ENCODE measurements at regions not wholly inside any gene's neighbourhood (a gene's known extent, or its start where the extent isn't known, plus 50 kb on each side); places are given as distances from the start of the nearest gene placed in this dataset.
"Not testable (repeated sequence)": the region's sequence is repeated elsewhere in the genome, so short reads cannot be mapped to it uniquely, and the experiment has no call there.

DNA sequence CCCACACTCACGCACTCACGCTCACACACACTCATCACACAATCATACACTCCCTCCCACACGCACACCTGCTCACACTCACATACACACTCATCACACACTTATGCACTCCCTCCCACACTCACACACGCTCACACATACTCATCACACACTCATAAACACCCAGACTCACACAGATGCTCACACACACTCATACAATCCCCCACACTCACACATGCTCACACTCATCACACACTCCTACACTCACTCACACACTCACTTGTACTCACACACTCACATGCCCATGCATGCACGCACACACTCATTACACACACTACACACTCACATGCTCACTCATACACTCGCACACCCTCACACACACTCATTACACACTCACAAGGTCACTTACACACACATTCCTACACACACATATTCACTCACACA lies 131.1 kb upstream of the PDE10A start:
- no peak for DNase-seq (ENCODE audit: low read depth in 2 of 2)

- DNase-seq (ENCODE audit: low read depth in 2 of 2): no peak
Measured at GRCh38 chr6:165793287-165793825, 130.3 kb upstream of the PDE10A start.

DNA sequence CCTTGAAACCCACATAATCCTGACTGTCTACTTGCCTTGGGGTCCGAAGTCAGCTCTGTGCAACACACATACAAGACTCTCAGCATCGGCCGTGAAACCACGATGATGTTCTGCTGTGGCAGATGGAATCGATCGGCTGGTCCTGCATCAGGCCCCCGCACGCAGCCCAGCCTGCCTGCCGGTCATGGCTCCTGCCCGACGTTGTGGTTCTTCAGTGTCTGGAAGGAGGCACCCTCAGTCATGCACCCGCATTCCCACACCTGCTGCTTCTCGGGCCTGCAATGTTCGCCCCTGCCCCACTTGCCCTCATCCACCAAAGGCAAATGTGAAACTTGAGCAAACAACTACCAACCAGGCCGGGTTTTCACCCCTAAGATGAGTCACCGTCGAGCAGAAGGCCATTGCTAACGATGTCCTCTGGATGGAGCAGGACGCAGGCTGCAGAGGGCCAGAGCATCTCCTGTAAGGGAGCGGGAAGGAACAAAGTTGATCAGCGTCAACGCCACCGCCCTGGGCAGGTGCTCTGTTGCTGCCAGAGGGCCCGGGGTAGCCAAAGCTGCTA lies 128.9 kb upstream of the PDE10A start:
- DNase-seq (ENCODE audit: low read depth in 2 of 2): no peak

GRCh38 chr6:165791306-165791705 lies 128.3 kb upstream of the PDE10A start:
- DNase-seq (ENCODE audit: low read depth in 2 of 2): no peak

- no peak for DNase-seq (ENCODE audit: low read depth in 2 of 2)
Measured at GRCh38 chr6:165782812-165783211, 119.8 kb upstream of the PDE10A start.

DNA sequence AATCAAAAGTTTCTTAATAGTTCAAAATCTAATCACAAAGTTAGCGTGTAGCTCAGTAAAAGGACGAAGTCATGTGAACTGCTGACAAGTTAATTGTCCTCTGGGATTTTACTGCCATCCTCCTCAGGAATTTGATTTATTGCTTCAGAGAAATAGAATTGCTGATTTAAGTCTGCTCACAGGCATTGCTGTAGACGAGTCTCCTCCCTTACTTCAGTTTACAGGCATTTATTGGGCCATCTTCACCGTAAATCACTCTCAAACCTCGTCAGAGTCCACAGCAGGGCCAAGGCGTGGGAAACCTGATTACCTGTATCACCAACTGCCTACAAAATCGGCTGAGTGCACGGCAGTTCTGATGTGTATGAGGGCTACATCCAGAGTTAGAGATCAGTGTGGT lies 119.1 kb upstream of the PDE10A start:
- no peak for DNase-seq (ENCODE audit: low read depth in 2 of 2)

- DNase-seq (ENCODE audit: low read depth in 2 of 2): no peak
Measured at GRCh38 chr6:165777680-165778079, 114.6 kb upstream of the PDE10A start.

DNA sequence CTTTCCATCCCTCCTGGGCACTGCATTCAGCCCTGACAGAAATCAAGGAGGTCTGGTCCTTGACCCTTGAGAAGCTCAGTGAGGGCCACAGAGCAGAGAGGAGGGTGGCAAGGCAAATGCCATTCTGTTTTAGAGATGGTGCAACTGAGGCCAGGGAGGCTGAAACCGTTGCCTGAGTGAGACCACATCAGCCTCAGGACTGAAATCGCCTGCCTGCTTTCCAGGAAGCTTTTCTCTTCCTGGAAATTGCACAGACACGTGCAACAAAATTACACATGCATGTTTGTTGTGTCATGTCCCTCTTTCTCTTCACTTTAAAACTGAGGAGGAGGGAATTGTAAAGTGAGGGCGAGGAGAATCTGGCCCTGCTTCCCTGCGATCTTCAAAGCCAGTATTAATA lies 113.7 kb upstream of the PDE10A start:
- DNase-seq (ENCODE audit: low read depth in 2 of 2): no peak

DNA sequence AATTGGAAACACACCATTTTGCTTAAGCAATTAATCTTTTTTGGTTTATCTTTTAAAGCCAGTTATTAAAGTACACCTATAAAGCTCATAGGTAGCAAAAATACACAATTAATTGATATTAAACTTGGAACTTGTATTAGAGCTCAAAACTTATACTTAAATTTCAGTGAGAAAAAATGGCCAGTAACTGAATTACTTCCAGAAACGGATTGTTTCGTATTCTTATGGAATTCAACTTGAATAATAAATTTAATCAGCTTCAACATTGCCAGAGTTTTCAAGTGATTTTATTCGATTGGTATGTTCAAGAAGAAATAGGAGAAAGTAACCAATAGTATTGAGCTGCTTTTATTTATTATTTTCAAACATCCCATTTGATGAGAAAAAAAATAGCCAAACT lies 112.7 kb upstream of the PDE10A start:
- no peak for DNase-seq (ENCODE audit: low read depth in 2 of 2)

DNA sequence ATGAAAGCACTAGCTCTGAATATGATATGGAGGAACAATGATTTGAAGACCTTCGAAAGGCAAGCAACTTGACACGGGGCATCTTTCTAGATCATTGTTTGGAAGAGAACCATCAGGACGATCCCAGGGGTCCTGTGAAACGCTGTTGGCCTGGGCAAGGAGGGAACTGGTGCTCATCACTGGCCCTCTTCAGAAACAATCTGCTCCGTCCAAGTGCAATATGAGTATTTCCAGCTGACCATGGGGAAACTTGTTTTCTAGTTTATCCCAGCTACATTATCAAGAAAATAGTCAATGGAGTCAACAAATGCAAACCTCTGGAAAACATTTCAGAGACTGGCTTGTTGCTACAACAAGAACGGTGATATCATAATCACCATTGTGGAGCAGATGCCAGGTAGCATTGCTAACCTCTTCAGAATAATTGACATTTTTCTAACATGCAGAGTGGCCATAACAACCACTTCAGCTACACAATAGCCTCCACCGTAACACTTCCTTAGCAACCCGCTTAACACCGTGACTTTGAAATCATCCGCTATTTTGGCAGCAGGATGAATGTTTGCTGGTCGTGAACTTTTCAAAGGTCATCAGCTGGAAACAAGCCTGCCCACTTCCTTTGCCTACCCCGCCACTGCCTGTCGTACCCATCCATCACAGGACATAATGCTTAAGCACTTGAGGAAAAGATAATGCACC lies 112.0 kb upstream of the PDE10A start:
- no peak for DNase-seq (ENCODE audit: low read depth in 2 of 2)

- no peak for DNase-seq (ENCODE audit: low read depth in 2 of 2)
Measured at GRCh38 chr6:165770397-165771082, 107.5 kb upstream of the PDE10A start.

GRCh38 chr6:165769884-165770283 lies 106.8 kb upstream of the PDE10A start:
- DNase-seq (ENCODE audit: low read depth in 2 of 2): no peak

DNA sequence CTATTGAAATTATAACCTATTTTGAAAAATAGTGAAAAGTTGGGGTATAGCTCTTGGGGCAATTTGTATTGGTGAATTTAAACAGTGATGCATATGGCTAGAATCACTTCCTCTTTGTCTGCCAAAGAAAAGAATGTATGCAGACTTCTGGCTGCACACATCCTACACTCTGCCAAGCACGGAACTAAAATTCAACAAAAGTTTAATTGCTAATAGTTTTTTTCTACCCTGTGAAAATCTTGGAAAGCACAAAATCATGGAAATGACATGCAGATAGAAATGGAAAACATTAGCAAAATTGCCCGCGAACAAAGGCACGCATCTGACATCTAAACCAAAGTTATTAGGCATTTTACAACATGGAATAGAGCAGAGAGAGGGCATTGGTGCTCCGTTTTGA lies 106.4 kb upstream of the PDE10A start:
- no peak for DNase-seq (ENCODE audit: low read depth in 2 of 2)

DNA sequence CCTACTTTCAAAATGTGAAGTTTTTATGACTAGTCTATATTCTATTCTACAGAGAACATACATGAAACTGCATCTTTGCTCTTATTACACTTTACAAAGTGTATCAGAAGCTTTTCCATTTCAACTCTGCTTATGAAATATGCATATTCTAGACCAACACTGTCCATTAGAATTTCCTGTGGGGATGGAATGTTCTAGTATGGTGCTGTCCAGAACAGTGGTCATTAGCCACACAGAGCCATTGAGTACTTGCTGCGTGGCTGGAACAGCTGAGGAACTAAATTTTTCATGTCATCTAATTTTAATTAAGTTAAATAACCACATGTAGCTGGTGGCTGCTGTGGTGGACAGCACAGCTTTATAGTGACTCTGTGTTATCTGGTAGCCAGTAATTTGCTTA lies 105.9 kb upstream of the PDE10A start:
- DNase-seq (ENCODE audit: low read depth in 2 of 2): no peak

- no peak for DNase-seq (ENCODE audit: low read depth in 2 of 2)
Measured at GRCh38 chr6:165767228-165767627, 104.2 kb upstream of the PDE10A start.

DNA sequence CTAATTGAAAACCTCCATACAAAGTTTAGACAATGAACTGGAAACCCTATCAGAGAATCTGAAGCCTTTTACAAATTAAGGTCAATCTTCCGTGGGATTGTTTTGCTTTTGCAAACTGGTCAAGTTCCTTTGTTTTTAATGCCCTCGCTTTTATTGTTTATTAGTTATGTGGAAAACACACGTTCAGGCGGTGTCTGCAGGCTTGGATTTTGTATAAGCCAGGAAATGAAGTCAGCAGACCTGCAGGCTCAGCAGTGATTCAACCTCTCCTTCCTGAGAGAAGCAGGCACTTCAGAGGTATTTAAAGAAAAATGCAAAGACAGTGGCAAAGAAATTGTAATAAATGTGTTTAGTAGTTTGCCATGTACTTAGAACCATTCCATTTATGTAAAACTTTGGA lies 103.4 kb upstream of the PDE10A start:
- no peak for DNase-seq (ENCODE audit: low read depth in 2 of 2)

- no peak for DNase-seq (ENCODE audit: low read depth in 2 of 2)
Measured at GRCh38 chr6:165766026-165766425, 103.0 kb upstream of the PDE10A start.

- DNase-seq (ENCODE audit: low read depth in 2 of 2): not testable (repeated sequence)
Measured at GRCh38 chr6:165765256-165765655, 102.2 kb upstream of the PDE10A start.

GRCh38 chr6:165762876-165763275 lies 99.8 kb upstream of the PDE10A start:
- DNase-seq (ENCODE audit: low read depth in 2 of 2): no peak

DNA sequence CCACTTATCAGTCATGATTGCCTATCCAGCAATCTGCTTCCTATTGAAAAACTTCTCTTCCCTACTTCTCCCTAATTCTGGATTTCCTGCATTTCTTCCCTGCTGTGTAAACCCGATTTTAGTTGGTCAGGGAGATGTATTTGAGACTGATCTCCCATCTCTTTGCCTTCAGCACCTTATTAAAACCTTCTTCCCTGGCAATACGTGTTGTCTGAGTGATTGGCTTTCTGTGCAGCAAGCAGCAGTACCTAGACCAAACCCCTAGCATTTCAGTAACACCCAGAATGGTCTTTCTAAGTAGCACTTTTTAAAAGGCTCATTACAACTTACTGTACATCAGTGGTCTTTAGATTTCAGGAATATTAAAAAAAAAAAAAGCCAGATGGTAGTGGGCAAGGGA lies 99.1 kb upstream of the PDE10A start:
- no peak for DNase-seq (ENCODE audit: low read depth in 2 of 2)

GRCh38 chr6:165760803-165761185 lies 97.8 kb upstream of the PDE10A start:
- no peak for DNase-seq (ENCODE audit: low read depth in 2 of 2)

DNA sequence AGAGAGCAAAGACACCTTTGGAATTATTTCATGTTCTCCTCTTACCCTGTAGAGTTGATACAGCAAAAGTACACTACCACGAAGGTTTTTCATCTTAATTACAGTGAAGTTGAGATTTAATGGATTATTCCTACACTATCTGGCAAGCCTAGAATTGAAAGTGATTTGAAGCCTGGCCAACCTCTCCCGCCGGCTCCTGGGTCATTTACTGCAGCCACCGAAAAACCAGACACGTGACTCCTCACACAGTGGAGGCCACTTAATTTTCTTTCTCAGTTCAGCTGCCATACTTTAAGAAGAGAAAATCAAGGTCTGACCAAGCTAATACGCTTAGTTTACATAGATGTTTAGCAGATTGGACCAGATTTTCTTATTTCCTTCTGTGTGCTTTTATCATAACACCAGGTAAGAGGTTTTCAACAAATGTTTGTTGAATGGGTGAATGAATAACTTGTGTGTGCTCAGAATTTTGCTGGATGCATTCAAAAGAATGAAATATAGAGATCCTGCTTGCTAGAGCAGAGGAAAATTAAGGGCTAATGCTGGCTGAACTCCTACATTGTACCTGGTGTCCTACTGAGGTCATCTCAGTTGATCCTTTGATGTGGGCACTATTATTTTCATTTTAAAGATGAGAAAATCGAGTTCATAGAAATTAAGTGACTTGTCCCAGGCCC lies 97.2 kb upstream of the PDE10A start:
- no peak for DNase-seq (ENCODE audit: low read depth in 2 of 2)

GRCh38 chr6:165758441-165758840 lies 95.4 kb upstream of the PDE10A start:
- no peak for DNase-seq (ENCODE audit: low read depth in 2 of 2)

Data from activated CD8-positive, alpha-beta memory T cell treated with anti-CD3 and anti-CD28 coated beads for 4 hours (primary cell).